ENCODE measurements at regions not wholly inside any gene's neighbourhood (a gene's known extent, or its start where the extent isn't known, plus 50 kb on each side); places are given as distances from the start of the nearest gene placed in this dataset.

DNA sequence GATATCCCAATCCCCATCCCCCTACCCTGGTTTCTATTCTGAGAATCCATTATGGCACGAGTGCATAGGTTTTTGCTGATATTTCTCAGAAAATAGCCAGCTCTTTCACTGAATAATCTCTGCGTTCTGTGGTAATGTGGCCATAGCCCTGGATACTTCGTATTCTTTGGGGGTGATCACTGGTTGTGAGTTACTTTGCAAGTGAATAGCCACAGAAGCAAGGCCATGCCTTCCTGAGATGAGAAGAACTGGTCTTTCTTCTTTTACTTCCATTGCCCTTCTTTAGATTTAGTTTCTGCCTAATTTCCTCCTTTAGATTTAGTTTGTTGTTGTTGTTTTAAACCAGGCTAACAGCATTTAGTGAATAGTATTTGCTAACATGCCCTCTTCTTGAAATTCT lies 323.4 kb downstream of the CDC14C start:
- no peak for DNase-seq
- H3K27me3 ChIP-seq = no peaks in the 10 kb centered on the region
- H3K4me1 ChIP-seq = no peaks in the 10 kb centered on the region
- no peak overlapping the region for H3K4me3 ChIP-seq
- H3K9me3 ChIP-seq = no peaks in the 10 kb centered on the region
- no peaks in the 10 kb centered on the region for H3K36me3 ChIP-seq
- intact Hi-C loops (cut with DNase I) = no loop called here
- no peak overlapping the region for H3K27ac ChIP-seq
- TF ChIP-seq, protein P1, sequence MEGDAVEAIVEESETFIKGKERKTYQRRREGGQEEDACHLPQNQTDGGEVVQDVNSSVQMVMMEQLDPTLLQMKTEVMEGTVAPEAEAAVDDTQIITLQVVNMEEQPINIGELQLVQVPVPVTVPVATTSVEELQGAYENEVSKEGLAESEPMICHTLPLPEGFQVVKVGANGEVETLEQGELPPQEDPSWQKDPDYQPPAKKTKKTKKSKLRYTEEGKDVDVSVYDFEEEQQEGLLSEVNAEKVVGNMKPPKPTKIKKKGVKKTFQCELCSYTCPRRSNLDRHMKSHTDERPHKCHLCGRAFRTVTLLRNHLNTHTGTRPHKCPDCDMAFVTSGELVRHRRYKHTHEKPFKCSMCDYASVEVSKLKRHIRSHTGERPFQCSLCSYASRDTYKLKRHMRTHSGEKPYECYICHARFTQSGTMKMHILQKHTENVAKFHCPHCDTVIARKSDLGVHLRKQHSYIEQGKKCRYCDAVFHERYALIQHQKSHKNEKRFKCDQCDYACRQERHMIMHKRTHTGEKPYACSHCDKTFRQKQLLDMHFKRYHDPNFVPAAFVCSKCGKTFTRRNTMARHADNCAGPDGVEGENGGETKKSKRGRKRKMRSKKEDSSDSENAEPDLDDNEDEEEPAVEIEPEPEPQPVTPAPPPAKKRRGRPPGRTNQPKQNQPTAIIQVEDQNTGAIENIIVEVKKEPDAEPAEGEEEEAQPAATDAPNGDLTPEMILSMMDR (IDR thresholded peaks at IDR 0.05) = no peak
- TF ChIP-seq POLR2A (IDR thresholded peaks at IDR 0.05) = no peak
- WGBS, 4 donors = 58 to 66% (median 64%) methylated on average over 3 of the region's 3 CpGs
- no peak for ATAC-seq

DNA sequence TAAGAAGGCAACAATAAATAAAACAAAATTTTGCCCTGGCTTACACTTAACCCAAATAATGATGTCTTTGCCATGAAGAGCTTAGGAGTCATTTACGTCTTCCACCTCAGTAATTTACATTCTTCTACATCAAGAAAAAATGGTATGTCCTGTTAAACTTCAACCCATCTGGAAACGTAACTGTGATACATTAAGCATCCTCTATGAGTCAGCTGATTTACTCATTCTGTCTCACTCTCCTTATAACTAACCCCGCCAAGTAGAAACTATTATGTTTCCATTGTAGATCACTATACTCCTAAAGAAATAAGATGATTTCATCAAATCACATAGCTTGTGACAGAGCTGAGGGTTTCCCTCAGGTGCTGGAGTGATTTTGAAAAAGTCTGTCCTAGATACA lies 330.7 kb downstream of the CDC14C start:
- Histone ChIP-seq H3K4me1 (no peaks in the 10 kb centered on the region), H3K27ac (no peak overlapping the region), H3K27me3 (no peaks in the 10 kb centered on the region), H3K4me3 (no peak overlapping the region), H3K36me3 (no peaks in the 10 kb centered on the region), H3K9me3 (no peaks in the 10 kb centered on the region)
- intact Hi-C loops (cut with DNase I) = loop anchor here in 1 of 10 donors (10.0 kb wide), 1 partner anchor 60 kb away; no protein-coding TSS in a partner anchor
- WGBS, 4 donors = 78 to 87% (median 83%) methylated on average over 3 of the region's 3 CpGs
- TF ChIP-seq, protein P1 (IDR thresholded peaks at IDR 0.05) = no peak
- TF ChIP-seq POLR2A (IDR thresholded peaks at IDR 0.05) = no peak
- no peak for DNase-seq
- ATAC-seq = no peak

DNA sequence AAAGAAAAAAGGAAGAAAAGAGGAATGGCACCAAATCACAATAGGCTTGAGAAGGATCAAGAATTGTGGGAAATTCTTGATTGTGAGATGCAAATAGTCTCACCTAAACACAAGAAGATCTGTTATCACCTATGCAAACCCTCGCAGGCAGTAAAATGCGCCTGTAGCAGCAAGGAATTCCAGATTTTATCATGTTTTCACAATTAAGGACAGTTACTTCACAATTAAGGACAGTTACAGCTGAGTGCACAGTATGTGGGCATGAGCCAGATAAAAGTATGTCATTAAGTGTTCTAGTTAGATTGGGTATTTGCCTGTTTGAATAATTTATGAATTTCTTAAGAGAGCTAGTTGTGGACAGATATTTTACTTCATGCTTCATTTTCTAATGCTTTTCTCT lies 336.2 kb downstream of the CDC14C start:
- Histone ChIP-seq H3K4me3 (no peak overlapping the region), H3K4me1 (no peaks in the 10 kb centered on the region), H3K27me3 (no peaks in the 10 kb centered on the region), H3K36me3 (no peaks in the 10 kb centered on the region), H3K9me3 (no peaks in the 10 kb centered on the region), H3K27ac (no peak overlapping the region)
- no peak for TF ChIP-seq POLR2A (IDR thresholded peaks at IDR 0.05)
- TF ChIP-seq, protein P1 (IDR thresholded peaks at IDR 0.05) = no peak
- WGBS, 4 donors = 61 to 74% (median 71%) methylated on average over 2 of the region's 2 CpGs
- ATAC-seq (no peak), DNase-seq (no peak)
- intact Hi-C loops (cut with DNase I) = no loop called here

DNA sequence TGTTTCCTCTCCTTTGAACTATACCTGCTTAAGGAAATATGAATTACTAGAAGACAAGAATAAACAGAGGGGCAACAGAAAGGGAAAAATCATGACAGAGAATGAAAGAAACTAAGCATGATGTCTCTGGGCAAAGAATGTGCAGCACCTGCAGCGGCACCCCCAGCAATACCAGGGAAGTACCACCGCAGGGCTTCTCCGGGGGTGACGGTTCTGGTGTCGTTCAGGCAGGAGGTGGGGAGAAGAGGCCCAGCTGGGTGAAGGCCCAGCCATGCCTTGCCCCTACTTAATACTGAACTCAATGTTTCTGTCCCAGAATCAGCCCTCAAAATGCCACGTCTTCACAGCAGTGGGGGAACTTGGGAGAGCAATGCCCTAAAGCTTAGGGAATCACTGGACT lies 337.6 kb downstream of the CDC14C start:
- TF ChIP-seq POLR2A (IDR thresholded peaks at IDR 0.05) = no peak
- TF ChIP-seq, protein P1 (IDR thresholded peaks at IDR 0.05) = no peak
- intact Hi-C loops (cut with DNase I) = no loop called here
- 84 to 88% (median 86%) methylated on average over 6 of the region's 6 CpGs for WGBS, 4 donors
- no peaks in the 10 kb centered on the region for H3K27me3 ChIP-seq
- ATAC-seq (no peak), DNase-seq (no peak)
- no peak overlapping the region for H3K27ac ChIP-seq
- no peak overlapping the region for H3K4me3 ChIP-seq
- H3K36me3 ChIP-seq = no peaks in the 10 kb centered on the region
- H3K4me1 ChIP-seq = no peaks in the 10 kb centered on the region
- H3K9me3 ChIP-seq = no peaks in the 10 kb centered on the region

All from heart left ventricle (tissue), 16 donors.